WTC11 (cell line): ENCODE measurements at regions not wholly inside any gene's neighbourhood (a gene's known extent, or its start where the extent isn't known, plus 50 kb on each side); places are given as distances from the start of the nearest gene placed in this dataset.

Experiments used
- ATAC-seq: fragments of 200-7000 bp; cut with Tn5 transposase; 2 replicates; pipeline ENCODE4 v1.10.0; 2021; ENCODE audit warnings: mild to moderate bottlenecking, moderate library complexity
- CTCF ChIA-PET: fragments of 300-600 bp; sonication (Branson Sonifier 250); formaldehyde crosslinking; loops from one replicate; lab custom pipeline; 2021; ENCODE audit warnings: antibody characterized with exemption; lab: Charles Lee
- POLR2A ChIA-PET: fragments of 350-600 bp; sonication (Branson Sonifier 250); formaldehyde crosslinking; loops from one replicate; lab custom pipeline; 2021; ENCODE audit warnings: antibody characterized with exemption; lab: Charles Lee
- DNase-seq: peaks from one replicate; pipeline ENCODE4 v3.0.0; 2021; ENCODE audit warnings: low spot score
- H3K27ac Mint-ChIP-seq: 2 replicates; pipeline ENCODE4 v1.8.0; 2021; ENCODE audit warnings: mixed read lengths
- H3K27me3 Mint-ChIP-seq: 2 replicates; pipeline ENCODE4 v1.8.0; 2021; ENCODE audit warnings: low read depth, mild to moderate bottlenecking, moderate library complexity, mixed read lengths
- H3K36me3 Mint-ChIP-seq: 2 replicates; pipeline ENCODE4 v1.8.0; 2021; ENCODE audit warnings: mixed read lengths
- H3K4me1 Mint-ChIP-seq: 2 replicates; pipeline ENCODE4 v1.8.0; 2022; ENCODE audit warnings: mixed read lengths
- H3K4me3 Mint-ChIP-seq: 2 replicates; pipeline ENCODE4 v1.8.0; 2021; ENCODE audit warnings: mild to moderate bottlenecking, moderate library complexity, mixed read lengths
- H3K9me3 Mint-ChIP-seq: 2 replicates; pipeline ENCODE4 v1.8.0; 2021; ENCODE audit warnings: mixed read lengths
- AR ChIP-seq: fragments of 250-450 bp; sonication (Bioruptor Pico); IDR thresholded peaks from 2 replicates; pipeline ENCODE4 v1.9.0; 2021; ENCODE audit warnings: mild to moderate bottlenecking
- CDX4 ChIP-seq: fragments of 250-450 bp; sonication (Bioruptor Pico); IDR thresholded peaks from 2 replicates; pipeline ENCODE4 v1.9.0; 2021; ENCODE audit warnings: moderate library complexity, mild to moderate bottlenecking, inconsistent platforms, borderline replicate concordance
- CREB1 ChIP-seq: sonication (generic); formaldehyde crosslinking; IDR thresholded peaks from 2 replicates; pipeline ENCODE4 v1.8.0; 2023; ENCODE audit warnings: mild to moderate bottlenecking, missing genetic modification reagents
- ESRRA ChIP-seq: sonication (generic); formaldehyde crosslinking; IDR thresholded peaks from 2 replicates; pipeline ENCODE4 v1.8.1; 2022; ENCODE audit warnings: mild to moderate bottlenecking, missing genetic modification reagents, borderline replicate concordance
- GABPB1 ChIP-seq: sonication (generic); formaldehyde crosslinking; IDR thresholded peaks from 2 replicates; pipeline ENCODE4 v1.8.1; 2023; ENCODE audit warnings: mild to moderate bottlenecking, missing genetic modification reagents
- HMGA2 ChIP-seq: fragments of 250-450 bp; sonication (Bioruptor Pico); IDR thresholded peaks from 2 replicates; pipeline ENCODE4 v1.4.0; 2021; ENCODE audit warnings: mild to moderate bottlenecking, moderate library complexity
- NR3C1 ChIP-seq: sonication (generic); formaldehyde crosslinking; conservative IDR thresholded peaks from 2 replicates; pipeline ENCODE4 v1.8.1; 2023; ENCODE audit warnings: low read depth, mild to moderate bottlenecking, missing genetic modification reagents
- RORB ChIP-seq: fragments of 250-450 bp; sonication (Bioruptor Pico); IDR thresholded peaks from 2 replicates; pipeline ENCODE4 v1.9.0; 2021; ENCODE audit warnings: mild to moderate bottlenecking
- SP1 ChIP-seq: sonication (generic); formaldehyde crosslinking; conservative IDR thresholded peaks from 2 replicates; pipeline ENCODE4 v1.8.1; 2022; ENCODE audit warnings: missing genetic modification reagents
- TCF7 ChIP-seq: sonication (generic); formaldehyde crosslinking; IDR thresholded peaks from 2 replicates; pipeline ENCODE4 v1.8.0; 2022; ENCODE audit warnings: mild to moderate bottlenecking, low read depth, missing genetic modification reagents, moderate library complexity
- TP53 ChIP-seq: sonication (generic); formaldehyde crosslinking; IDR thresholded peaks from 2 replicates; pipeline ENCODE4 v1.8.1; 2023; ENCODE audit warnings: mild to moderate bottlenecking, missing genetic modification reagents
- ZNF281 ChIP-seq: sonication (generic); formaldehyde crosslinking; IDR thresholded peaks from 2 replicates; pipeline ENCODE4 v1.8.0; 2023; ENCODE audit warnings: mild to moderate bottlenecking, missing genetic modification reagents
- ZNF396 ChIP-seq: fragments of 250-450 bp; sonication (Bioruptor Pico); IDR thresholded peaks from 2 replicates; pipeline ENCODE4 v1.8.0; 2021; ENCODE audit warnings: mild to moderate bottlenecking, moderate library complexity, borderline replicate concordance
- ZNF512 ChIP-seq: sonication (generic); formaldehyde crosslinking; IDR thresholded peaks from 2 replicates; pipeline ENCODE4 v1.8.1; 2022; ENCODE audit warnings: missing genetic modification reagents, borderline replicate concordance
- ZNF671 ChIP-seq: fragments of 250-450 bp; sonication (Bioruptor Pico); IDR thresholded peaks from 2 replicates; pipeline ENCODE4 v1.8.0; 2021; ENCODE audit warnings: mild to moderate bottlenecking
- TF ChIP-seq, protein P1 (sequence below): fragments of 250-450 bp; sonication (Bioruptor Pico); IDR thresholded peaks from 2 replicates; pipeline ENCODE4 v1.8.0; 2021; ENCODE audit warnings: mild to moderate bottlenecking
- TF ChIP-seq, protein P2 (sequence below): sonication (generic); formaldehyde crosslinking; IDR thresholded peaks from 2 replicates; pipeline ENCODE4 v1.8.1; 2023; ENCODE audit warnings: mild to moderate bottlenecking, missing genetic modification reagents
- TF ChIP-seq, protein P3 (sequence below): fragments of 250-450 bp; sonication (Bioruptor Pico); IDR thresholded peaks from 2 replicates; pipeline ENCODE4 v2.1.2; 2022; ENCODE audit warnings: mild to moderate bottlenecking, moderate library complexity
- TF ChIP-seq, protein P4 (sequence below): fragments of 250-450 bp; sonication (Bioruptor Pico); IDR thresholded peaks from 2 replicates; pipeline ENCODE4 v1.9.0; 2021; ENCODE audit warnings: mild to moderate bottlenecking, borderline replicate concordance

DNA sequence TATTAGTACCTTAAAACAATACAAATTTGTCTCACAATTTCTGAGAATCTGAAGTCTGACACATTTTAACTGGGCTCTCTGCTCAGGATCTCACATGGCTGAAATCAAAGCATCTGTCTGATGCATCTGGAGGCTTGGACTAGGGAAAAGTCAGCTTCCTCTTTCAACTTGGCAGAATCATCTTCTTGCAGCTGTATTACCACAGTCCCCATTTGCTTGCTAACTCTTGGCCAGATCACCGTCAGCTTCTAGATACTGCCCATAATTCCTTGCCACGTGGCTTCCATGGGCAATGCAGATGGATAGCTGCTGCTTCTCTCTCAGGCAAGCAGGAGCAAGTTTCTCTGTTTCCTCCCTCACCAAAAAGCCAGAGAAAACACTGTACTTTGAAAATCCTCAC lies 1106.4 kb upstream of the CITED2 start (continued):
- TF ChIP-seq TP53: no peak
- TF ChIP-seq SP1 (CRISPR knock-in tag): no peak
- no peak for TF ChIP-seq NR3C1 (CRISPR knock-in tag)
- TF ChIP-seq AR (CRISPR knock-in tag): no peak
- no peak for TF ChIP-seq HMGA2
- TF ChIP-seq, all 79 proteins: peak for 0

- H3K9me3 Mint-ChIP-seq: peaks cover 11% of the 10 kb centered on the region
- ChIA-PET CTCF (no interaction called here), POLR2A (no interaction called here)
- no peak overlapping the region for H3K27ac Mint-ChIP-seq
- no peaks in the 10 kb centered on the region for H3K36me3 Mint-ChIP-seq
- 0 out of 2 replicates have a peak, but pooled peaks cover 3% of the 10 kb centered on the region for H3K4me1 Mint-ChIP-seq
- DNase-seq (no peak), ATAC-seq (no peak)
- no peaks in the 10 kb centered on the region for H3K27me3 Mint-ChIP-seq
- no peak overlapping the region for H3K4me3 Mint-ChIP-seq
- TF ChIP-seq, protein P1, sequence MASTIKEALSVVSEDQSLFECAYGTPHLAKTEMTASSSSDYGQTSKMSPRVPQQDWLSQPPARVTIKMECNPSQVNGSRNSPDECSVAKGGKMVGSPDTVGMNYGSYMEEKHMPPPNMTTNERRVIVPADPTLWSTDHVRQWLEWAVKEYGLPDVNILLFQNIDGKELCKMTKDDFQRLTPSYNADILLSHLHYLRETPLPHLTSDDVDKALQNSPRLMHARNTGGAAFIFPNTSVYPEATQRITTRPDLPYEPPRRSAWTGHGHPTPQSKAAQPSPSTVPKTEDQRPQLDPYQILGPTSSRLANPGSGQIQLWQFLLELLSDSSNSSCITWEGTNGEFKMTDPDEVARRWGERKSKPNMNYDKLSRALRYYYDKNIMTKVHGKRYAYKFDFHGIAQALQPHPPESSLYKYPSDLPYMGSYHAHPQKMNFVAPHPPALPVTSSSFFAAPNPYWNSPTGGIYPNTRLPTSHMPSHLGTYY (CRISPR knock-in tag): no peak
- TF ChIP-seq ZNF281 (no peak), ZNF671 (CRISPR knock-in tag) (no peak), ZNF512 (CRISPR knock-in tag) (no peak), TCF7 (CRISPR knock-in tag) (no peak), RORB (no peak), ESRRA (CRISPR knock-in tag) (no peak), GABPB1 (CRISPR knock-in tag) (no peak), CDX4 (no peak), CREB1 (CRISPR knock-in tag) (no peak), ZNF396 (no peak)
- TF ChIP-seq, protein P2, sequence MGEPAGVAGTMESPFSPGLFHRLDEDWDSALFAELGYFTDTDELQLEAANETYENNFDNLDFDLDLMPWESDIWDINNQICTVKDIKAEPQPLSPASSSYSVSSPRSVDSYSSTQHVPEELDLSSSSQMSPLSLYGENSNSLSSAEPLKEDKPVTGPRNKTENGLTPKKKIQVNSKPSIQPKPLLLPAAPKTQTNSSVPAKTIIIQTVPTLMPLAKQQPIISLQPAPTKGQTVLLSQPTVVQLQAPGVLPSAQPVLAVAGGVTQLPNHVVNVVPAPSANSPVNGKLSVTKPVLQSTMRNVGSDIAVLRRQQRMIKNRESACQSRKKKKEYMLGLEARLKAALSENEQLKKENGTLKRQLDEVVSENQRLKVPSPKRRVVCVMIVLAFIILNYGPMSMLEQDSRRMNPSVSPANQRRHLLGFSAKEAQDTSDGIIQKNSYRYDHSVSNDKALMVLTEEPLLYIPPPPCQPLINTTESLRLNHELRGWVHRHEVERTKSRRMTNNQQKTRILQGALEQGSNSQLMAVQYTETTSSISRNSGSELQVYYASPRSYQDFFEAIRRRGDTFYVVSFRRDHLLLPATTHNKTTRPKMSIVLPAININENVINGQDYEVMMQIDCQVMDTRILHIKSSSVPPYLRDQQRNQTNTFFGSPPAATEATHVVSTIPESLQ (CRISPR knock-in tag): no peak
- TF ChIP-seq, protein P3, sequence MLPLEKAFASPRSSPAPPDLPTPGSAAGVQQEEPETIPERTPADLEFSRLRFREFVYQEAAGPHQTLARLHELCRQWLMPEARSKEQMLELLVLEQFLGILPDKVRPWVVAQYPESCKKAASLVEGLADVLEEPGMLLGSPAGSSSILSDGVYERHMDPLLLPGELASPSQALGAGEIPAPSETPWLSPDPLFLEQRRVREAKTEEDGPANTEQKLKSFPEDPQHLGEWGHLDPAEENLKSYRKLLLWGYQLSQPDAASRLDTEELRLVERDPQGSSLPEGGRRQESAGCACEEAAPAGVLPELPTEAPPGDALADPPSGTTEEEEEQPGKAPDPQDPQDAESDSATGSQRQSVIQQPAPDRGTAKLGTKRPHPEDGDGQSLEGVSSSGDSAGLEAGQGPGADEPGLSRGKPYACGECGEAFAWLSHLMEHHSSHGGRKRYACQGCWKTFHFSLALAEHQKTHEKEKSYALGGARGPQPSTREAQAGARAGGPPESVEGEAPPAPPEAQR: no peak
- TF ChIP-seq, protein P4, sequence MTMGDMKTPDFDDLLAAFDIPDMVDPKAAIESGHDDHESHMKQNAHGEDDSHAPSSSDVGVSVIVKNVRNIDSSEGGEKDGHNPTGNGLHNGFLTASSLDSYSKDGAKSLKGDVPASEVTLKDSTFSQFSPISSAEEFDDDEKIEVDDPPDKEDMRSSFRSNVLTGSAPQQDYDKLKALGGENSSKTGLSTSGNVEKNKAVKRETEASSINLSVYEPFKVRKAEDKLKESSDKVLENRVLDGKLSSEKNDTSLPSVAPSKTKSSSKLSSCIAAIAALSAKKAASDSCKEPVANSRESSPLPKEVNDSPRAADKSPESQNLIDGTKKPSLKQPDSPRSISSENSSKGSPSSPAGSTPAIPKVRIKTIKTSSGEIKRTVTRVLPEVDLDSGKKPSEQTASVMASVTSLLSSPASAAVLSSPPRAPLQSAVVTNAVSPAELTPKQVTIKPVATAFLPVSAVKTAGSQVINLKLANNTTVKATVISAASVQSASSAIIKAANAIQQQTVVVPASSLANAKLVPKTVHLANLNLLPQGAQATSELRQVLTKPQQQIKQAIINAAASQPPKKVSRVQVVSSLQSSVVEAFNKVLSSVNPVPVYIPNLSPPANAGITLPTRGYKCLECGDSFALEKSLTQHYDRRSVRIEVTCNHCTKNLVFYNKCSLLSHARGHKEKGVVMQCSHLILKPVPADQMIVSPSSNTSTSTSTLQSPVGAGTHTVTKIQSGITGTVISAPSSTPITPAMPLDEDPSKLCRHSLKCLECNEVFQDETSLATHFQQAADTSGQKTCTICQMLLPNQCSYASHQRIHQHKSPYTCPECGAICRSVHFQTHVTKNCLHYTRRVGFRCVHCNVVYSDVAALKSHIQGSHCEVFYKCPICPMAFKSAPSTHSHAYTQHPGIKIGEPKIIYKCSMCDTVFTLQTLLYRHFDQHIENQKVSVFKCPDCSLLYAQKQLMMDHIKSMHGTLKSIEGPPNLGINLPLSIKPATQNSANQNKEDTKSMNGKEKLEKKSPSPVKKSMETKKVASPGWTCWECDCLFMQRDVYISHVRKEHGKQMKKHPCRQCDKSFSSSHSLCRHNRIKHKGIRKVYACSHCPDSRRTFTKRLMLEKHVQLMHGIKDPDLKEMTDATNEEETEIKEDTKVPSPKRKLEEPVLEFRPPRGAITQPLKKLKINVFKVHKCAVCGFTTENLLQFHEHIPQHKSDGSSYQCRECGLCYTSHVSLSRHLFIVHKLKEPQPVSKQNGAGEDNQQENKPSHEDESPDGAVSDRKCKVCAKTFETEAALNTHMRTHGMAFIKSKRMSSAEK (CRISPR knock-in tag): no peak
Observed at GRCh38 chr6:140478631-140479030, 1104.2 kb upstream of the CITED2 start.
